HG03196 (cell line): ENCODE measurements at regions not wholly inside any gene's neighbourhood (a gene's known extent, or its start where the extent isn't known, plus 50 kb on each side); places are given as distances from the start of the nearest gene placed in this dataset.
"Not testable (repeated sequence)": the region's sequence is repeated elsewhere in the genome, so short reads cannot be mapped to it uniquely, and the experiment has no call there.

Source experiments
- ATAC-seq: cut with Tn5 transposase; IDR thresholded peaks from one replicate; pipeline ENCODE4 v1.9.1; 2021; ENCODE audit not compliant: unreplicated experiment

- no peak for ATAC-seq
Observed at GRCh38 chr2:124967325-124967724, 942.2 kb downstream of the CNTNAP5 start.

- ATAC-seq, result no peak
Observed at GRCh38 chr2:124970030-124970429, 944.9 kb downstream of the CNTNAP5 start.

- no peak for ATAC-seq
Observed at GRCh38 chr2:124973396-124973795, 948.3 kb downstream of the CNTNAP5 start.

DNA sequence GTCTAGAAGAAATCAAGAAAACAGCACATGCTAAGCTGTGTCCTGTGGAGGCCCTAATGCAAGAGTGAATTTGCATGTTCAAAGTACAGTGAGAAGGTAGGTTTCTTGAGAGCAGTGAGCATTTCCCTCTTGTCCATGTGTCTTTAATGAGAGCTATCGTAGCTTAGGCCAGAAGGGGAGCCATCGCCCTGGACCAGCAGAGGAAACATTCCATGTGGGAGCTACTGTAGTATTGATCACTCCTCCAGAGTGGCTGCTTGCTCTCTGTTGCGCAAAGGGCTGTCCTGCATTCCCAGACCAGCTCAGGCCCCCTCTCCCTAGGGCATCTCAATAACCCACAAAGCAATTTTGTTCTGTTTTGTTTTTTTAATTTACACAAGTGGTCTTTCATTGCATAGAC is 950.1 kb downstream of the CNTNAP5 start:
- ATAC-seq, result no peak

- ATAC-seq, result no peak
Observed at GRCh38 chr2:124975648-124976047, 950.6 kb downstream of the CNTNAP5 start.

- no peak for ATAC-seq
Observed at GRCh38 chr2:124978597-124978996, 953.5 kb downstream of the CNTNAP5 start.

GRCh38 chr2:124983595-124983994 is 958.5 kb downstream of the CNTNAP5 start:
- no peak for ATAC-seq

DNA sequence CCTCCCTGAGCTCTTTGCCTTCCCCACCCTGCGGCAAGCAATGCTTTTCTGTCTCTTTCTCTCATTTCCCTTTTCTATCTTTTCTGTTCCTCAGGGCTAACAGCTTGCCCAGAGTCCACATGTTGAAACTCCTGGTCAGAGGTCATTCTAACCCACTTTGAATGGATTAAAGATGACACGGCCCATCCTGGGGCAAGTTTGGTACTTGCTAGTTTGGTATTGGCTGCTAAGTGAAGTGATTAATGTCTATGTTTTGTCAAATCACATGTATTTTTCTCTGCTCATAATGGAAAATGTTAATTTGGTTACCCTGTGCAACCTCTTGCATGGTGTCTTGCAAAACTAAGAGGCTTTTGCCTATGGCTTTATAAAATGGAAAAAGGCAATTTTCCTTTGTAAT is 960.2 kb downstream of the CNTNAP5 start:
- no peak for ATAC-seq

- no peak for ATAC-seq
Observed at GRCh38 chr2:124986136-124986535, 961.0 kb downstream of the CNTNAP5 start.

GRCh38 chr2:124986870-124987269 is 961.8 kb downstream of the CNTNAP5 start:
- ATAC-seq, result not testable (repeated sequence)

DNA sequence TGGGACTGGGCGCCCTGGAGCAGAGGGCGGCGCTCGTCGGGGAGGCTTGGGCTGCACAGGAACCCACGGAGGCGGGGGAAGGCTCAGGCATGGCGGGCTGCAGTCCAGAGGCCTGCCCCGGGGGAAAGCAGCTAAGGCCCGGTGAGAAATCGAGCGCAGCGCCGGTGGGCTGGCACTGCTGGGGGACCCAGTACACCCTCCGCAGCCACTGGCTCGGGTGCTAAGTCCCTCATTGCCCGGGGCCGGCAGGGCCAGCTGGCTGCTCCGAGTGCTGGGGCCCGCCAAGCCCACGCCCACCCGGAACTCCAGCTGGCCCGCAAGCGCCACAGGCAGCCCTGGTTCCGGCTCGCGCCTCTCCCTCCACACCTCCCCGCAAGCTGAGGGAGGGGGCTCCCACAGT is 962.3 kb downstream of the CNTNAP5 start:
- ATAC-seq, result not testable (repeated sequence)

GRCh38 chr2:124988111-124988510 is 963.0 kb downstream of the CNTNAP5 start:
- ATAC-seq, result no peak

DNA sequence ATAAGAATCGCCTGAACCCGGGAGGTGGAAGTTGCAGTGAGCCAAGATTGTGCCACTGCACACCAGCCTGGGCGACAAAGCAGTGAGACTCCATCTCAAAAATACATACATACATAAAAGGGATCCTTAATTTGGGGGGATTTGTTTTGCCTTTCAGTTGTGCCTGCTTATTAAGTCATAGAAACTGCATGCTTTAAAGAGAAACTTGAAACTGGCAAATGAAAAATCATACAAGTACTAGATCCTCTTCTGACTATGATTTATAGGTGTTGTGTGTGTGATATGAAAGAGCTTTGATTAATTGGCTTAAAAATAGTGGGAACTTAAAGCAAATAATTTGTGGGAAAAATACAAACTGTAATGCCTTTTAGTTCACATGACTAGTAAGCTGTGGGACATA is 963.7 kb downstream of the CNTNAP5 start:
- no peak for ATAC-seq

GRCh38 chr2:124993809-124994208 is 968.7 kb downstream of the CNTNAP5 start:
- no peak for ATAC-seq

DNA sequence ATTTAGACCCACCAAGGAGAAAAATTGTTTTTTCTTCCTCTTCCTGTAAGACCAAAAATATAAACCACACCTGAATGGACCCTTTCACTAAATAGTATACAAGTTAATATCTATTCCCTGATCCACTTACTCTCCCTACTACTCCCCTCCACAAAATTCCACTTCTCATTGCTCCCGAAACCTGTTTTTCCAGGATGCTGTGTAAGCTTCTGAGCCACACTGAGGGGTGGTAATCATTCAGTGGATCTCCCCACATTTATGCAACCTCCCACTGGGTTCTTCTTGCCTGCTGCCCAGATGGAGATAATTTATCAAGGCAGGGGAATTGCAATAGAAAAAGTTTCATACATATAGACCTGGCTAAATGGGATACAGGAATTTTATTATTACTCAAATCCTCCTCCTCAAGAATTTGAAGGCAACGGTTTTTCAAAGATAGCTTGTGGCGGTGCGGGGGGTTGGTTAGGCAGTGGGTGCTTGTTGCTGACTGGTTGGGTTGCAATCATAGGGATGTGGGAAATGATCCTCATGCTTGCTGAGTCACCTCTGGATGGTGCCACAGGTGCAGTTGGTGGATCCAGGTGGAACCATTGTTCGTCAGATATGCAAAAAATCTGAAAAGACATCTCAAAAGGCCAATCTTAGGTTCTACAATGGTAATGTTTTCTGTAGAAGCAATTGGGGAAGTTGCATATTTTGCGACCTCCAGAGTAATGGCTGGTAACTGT is 970.3 kb downstream of the CNTNAP5 start:
- ATAC-seq, result no peak

- ATAC-seq, result no peak
Observed at GRCh38 chr2:124996406-124996805, 971.3 kb downstream of the CNTNAP5 start.

DNA sequence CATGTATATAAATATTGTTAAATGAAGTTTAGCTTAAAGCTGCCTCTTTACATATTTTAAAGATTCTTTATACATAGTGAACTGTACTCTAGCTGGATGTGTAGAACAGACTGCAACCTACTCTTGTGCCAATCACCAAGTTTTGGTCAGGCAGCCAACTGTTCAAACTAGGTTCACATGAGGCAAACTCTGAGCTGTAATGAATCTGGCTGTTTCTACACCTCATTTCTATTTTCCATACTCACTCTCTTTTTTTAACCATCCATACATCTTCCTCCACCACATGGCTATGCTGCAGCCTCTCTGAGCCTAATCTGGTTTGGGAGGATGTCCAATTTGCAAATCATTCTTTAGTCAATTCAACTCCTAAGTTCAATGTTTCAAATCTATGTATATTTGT is 974.8 kb downstream of the CNTNAP5 start:
- no peak for ATAC-seq

GRCh38 chr2:125004106-125004800 is 979.2 kb downstream of the CNTNAP5 start:
- no peak for ATAC-seq

DNA sequence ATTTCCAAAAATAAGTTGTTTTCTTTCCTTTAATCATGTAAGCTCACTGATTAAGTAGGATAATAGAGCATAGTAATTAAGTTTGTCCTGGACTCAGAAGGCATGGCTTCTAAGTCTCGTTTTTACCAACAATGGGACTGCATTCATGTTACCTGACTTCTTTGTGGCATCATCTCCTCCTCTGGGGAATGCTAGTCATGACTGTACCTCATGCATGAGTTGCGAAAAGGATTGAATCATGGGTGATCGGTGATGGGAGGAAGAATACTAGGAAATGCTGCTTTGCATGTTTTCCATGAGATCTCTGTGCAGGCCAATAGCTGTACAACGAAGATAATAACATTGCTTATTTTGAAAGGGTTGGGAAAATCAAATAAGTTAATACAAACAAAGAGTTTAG is 981.6 kb downstream of the CNTNAP5 start:
- no peak for ATAC-seq

DNA sequence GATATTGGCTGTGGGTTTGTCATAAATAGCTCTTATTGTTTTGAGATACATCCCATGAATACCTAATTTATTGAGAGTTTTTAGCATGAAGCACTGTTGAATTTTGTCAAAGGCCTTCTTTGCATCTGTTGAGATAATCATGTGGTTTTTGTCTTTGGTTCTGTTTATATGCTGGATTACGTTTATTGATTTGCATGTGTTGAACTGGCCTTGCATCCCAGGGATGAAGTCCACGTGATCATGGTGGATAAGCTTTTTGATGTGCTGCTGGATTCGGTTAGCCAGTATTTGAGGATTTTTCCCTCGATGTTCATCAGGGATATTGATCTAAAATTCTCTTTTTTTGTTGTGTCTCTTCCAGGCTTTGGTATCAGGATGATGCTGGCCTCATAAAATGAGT is 1003.6 kb downstream of the CNTNAP5 start:
- not testable (repeated sequence) for ATAC-seq

GRCh38 chr2:125033871-125034270 is 1008.8 kb downstream of the CNTNAP5 start:
- no peak for ATAC-seq

- no peak for ATAC-seq
Observed at GRCh38 chr2:125037135-125037653, 1012.1 kb downstream of the CNTNAP5 start.
